Tibial nerve (tissue), 3 donors: ENCODE measurements at regions not wholly inside any gene's neighbourhood (a gene's known extent, or its start where the extent isn't known, plus 50 kb on each side); places are given as distances from the start of the nearest gene placed in this dataset.

Experiments used
- CTCF ChIP-seq, 5 experiments: fragments of 200-600 bp in 3 of 5; fragments of 450-650 bp in 2 of 5; sonication (generic) in 3 of 5; IDR thresholded peaks; one replicate each; pipeline ENCODE4 v1.5.1; 2016 to 2019; ENCODE audit warnings: antibody characterized with exemption in 5 of 5, mild to moderate bottlenecking in 3 of 5, moderate library complexity in 2 of 5
- POLR2A ChIP-seq, 2 donors: fragments of 450-650 bp; IDR thresholded peaks; one replicate each; pipeline ENCODE4 v1.6.1; 2017; ENCODE audit warnings: antibody characterized with exemption in 2 of 2, mild to moderate bottlenecking in 2 of 2, moderate library complexity in 2 of 2

GRCh38 chr7:156450473-156450872 lies 190.1 kb upstream of the RNF32 start:
- TF ChIP-seq CTCF (IDR thresholded peaks at IDR 0.05) (no peak), POLR2A (IDR thresholded peaks at IDR 0.05) (no peak)
